HG03139 (cell line): ENCODE measurements at regions not wholly inside any gene's neighbourhood (a gene's known extent, or its start where the extent isn't known, plus 50 kb on each side); places are given as distances from the start of the nearest gene placed in this dataset.

Experiments
- ATAC-seq: cut with Tn5 transposase; IDR thresholded peaks from one replicate; pipeline ENCODE4 v1.9.1; 2021; ENCODE audit not compliant: unreplicated experiment

GRCh38 chr2:12928197-12928774 is 211.6 kb downstream of the TRIB2 start:
- no peak for ATAC-seq

GRCh38 chr2:12928775-12929401 is 212.2 kb downstream of the TRIB2 start:
- no peak for ATAC-seq

DNA sequence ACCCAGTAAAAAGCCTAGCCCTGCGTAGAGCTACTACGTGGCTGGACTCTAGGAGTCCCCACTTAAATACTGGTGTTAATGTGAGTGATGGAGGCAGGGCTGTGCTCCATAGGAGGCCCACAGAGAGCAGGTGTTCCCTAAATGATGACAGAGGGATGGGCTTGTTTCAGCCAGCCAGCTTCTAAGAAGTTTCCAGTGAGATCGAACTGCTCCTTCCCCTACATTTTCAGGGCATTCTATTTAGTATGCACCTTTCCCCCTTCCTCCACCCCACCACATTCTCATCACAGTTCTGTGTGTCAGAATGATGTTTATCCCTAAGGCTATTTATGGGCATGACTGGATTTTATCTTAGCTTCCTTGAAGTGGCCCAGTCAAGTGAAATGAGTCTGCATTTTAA is 213.0 kb downstream of the TRIB2 start:
- ATAC-seq = no peak

- ATAC-seq = no peak
Observed at GRCh38 chr2:12930391-12930790, 213.7 kb downstream of the TRIB2 start.

- no peak for ATAC-seq
Observed at GRCh38 chr2:12931186-12931844, 214.6 kb downstream of the TRIB2 start.

DNA sequence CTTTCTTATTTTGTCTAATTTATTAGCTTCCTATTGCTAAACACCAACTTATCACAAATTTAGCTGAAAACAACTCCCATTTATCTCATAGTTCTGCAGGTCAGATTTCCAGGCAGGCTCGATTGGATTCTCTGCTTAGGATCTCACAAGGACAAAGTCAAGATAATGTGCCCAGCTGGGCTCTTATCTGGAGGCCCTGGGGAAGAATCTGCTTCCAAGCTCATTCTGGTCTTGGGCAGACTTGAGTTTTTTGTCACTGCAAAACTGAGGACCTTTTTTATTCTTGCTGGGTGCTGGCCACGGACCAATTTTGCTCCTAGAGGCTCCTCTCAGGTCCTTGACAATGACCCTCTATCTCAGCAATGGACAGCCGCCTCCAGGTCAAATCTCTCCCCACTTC is 215.5 kb downstream of the TRIB2 start:
- ATAC-seq = no peak

DNA sequence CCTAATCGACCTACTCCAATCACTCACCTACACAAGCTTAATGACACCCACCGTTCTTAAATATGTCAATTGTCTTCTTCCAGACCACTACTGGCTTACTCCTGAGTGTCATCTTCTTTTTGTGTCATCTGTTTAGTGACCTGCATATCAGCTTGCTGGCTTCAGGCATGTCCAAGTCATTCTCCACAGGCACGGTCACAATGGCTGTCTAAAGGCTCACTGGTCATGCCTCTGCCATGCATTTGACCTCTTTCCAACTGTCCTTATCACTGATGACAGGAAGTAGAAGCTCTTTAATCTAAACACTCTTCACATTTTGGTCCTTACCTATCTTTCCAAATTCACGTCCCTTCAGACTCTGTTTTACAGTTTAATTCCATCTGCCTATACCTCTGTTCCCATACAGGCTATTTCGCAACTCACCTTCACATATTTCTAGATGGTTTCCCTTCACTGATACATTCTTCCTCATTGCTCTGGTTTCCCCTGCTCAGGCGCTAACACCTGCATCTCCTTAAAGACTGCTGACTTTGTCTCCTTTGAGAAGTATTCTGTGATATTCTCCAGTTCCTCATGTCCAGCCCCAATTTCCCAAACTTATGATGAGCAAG is 217.5 kb downstream of the TRIB2 start:
- no peak for ATAC-seq

DNA sequence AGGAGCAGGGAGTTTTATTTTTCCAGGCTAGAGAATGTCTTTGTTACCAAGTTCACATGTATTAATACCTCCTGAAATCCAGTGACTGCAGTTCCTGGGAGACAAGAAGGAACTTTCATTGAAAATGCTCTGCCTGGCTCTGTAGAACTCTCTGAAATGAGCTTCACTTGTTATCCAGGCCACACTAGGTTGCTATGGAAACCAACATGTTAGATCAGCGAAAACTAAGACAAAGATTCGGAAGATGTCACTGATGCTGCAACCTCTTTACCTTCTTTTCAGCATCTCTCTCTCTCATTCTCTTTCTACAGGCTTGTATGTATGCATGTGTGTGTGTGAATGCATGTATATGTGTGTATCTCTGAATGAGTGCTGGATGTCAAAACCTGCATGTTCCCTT is 218.5 kb downstream of the TRIB2 start:
- ATAC-seq = no peak

DNA sequence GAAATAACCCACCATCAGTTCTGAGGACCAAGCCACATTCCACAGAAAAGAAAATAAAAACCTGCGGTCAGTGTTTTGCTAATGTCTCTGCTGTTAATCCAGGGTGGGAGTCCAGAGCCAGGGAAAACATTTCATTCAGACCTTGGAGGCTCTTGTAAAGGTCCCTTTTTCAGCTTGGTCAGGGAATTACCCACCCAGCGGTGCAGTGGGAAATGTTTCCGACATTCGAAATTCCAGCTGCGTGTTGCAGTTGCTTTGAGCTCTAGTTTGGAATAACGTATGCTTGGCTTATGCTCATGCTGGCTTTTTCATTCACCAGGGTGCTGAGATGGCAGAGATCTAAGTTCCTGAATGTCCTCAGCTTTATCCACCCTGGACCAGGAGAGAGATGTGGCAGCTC is 219.1 kb downstream of the TRIB2 start:
- ATAC-seq = no peak

- ATAC-seq = no peak
Observed at GRCh38 chr2:12941203-12941602, 224.5 kb downstream of the TRIB2 start.

DNA sequence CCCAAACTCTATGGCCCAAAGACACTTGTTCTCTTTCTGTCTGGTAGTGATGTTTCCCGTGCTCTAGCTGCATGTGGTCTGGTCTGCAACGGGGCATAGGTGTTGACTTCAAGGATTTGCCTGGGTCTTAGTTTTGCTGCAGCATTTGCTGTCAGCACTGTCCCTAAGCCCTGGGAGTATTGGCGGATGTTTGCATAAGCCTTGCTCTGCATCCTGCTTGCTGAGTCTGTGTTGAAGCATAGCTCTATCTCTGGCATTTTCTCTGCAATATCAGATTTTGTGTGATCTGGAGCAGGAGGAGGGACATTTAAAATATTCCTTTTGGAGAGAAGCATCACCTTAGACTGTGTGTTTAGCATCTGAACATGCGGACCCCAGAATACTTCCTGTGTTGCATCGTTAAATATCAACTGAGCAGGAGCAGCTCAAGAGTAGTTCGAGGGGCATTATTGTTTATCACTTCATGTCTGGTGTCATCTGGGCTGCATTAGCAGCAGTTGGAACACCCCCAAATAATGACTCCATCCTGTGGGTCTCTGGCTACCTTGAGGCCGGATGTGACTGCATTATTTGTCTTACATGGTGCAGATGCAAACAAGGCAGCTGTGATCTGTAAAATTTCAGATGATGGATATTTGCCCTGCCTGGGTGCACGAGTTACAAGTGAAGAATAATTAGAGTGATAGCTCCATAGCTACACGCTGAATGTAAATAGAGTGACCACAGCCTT is 231.7 kb downstream of the TRIB2 start:
- ATAC-seq = no peak

- no peak for ATAC-seq
Observed at GRCh38 chr2:12948961-12949353, 232.2 kb downstream of the TRIB2 start.

- ATAC-seq = no peak
Observed at GRCh38 chr2:12949406-12949805, 232.7 kb downstream of the TRIB2 start.

DNA sequence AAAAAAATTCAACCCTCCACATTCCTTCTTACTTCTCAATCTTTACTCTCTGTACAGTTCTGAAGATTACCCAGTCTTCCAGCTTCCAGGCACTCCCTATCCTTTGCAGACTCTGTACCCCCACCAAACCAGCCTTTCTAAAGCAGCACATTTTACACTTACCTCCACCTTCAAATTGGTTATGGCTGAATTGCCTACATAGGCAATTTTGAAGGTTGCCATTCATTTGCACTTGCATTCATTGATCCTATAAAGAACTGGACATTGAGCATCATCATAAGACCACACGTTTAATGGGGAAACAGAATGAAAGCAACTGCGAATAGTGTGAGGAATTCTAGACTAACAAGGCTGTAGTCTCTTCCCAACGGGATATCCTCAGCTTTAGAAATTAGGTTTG is 233.4 kb downstream of the TRIB2 start:
- no peak for ATAC-seq

DNA sequence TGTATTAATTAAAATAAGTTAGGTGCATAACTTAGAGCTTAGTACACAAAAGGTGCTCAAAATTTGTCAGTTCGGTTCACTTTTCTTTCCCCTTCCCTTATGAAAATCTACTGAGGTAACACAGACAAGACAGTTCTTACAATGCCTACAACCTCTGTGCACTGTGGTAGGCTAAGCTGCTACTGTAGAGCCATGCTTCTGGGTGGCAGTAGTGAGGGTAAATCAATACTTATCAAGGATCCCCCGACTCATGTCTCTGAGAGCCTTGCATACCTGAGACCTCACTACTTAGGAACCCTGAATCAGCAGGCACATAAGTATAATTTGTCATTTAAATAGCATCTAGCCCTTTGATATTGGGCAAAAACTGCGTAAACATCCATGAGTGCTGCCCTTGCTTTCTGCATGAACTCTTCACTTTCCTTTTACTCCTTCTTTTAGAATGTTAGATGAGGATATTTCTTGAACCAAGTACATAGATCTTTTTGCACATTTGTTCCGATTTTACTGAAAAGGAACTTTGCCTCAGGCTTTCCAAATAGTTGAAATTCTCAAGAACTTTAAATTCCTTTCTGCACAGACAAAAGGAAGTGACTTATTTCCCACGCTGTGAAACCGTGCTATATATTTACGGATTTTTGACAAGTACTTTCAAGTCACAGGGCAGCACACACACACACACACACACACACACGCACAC is 234.4 kb downstream of the TRIB2 start:
- ATAC-seq = no peak

GRCh38 chr2:12951657-12951973 is 234.9 kb downstream of the TRIB2 start:
- ATAC-seq = no peak

DNA sequence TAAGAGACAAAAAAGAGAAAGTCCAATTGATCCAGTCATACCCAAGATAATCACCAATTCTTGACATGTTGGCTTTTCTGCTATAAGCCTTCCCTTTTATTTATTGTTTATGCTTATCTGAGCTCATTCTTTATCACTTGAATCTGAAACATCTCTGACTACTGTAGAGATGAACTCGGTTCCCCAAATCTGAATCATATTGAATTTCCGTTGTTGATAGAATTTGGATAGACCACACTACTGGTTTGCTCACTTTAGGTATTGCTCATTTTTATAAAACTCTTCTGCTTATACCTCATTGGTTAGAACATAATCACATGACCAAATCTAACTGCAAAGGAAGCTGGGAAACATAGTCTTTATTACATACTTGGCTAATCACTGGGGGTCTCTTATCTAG is 236.9 kb downstream of the TRIB2 start:
- ATAC-seq = no peak

GRCh38 chr2:12955864-12956263 is 239.1 kb downstream of the TRIB2 start:
- ATAC-seq = no peak

DNA sequence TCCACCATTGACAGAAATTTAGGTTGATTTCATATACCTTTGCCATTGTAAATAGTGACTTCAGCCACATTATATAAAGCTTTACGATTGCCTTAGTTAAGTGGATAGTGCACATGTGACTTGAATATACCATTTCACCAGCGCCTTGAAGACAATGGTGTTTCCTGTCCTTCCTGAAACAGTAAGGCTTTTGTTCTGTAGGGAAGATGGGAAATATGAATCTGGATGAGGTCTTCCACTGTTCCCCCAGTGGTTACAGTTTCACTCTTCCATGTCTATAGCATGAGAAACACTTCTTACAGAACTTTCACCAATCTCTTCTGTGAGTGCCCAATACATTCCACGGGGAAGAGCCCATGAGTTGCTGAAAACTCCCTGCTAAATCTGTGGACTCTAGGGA is 240.5 kb downstream of the TRIB2 start:
- no peak for ATAC-seq

- ATAC-seq = no peak
Observed at GRCh38 chr2:12959935-12960334, 243.2 kb downstream of the TRIB2 start.

DNA sequence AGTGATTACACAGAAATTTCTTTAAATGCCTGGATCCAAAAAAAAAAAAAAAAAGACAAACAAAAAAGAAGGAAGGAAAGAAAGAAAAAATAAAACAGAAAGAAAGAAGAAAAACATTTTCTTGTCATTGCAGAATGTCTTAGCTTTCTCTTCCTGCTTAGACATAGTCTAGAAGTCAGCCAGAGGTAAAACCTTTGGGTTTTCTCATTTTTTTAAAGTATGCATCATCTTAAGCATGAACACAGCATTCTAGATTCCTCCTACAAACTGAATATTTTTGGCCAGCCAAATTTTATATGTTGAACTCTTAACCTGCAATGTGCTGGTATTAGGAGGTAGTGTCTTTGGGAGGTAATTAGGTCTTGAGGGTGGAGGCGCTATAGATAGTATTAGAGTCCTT is 243.9 kb downstream of the TRIB2 start:
- no peak for ATAC-seq
